ENCODE measurements at regions not wholly inside any gene's neighbourhood (a gene's known extent, or its start where the extent isn't known, plus 50 kb on each side); places are given as distances from the start of the nearest gene placed in this dataset.
"Not testable (repeated sequence)": the region's sequence is repeated elsewhere in the genome, so short reads cannot be mapped to it uniquely, and the experiment has no call there.

DNA sequence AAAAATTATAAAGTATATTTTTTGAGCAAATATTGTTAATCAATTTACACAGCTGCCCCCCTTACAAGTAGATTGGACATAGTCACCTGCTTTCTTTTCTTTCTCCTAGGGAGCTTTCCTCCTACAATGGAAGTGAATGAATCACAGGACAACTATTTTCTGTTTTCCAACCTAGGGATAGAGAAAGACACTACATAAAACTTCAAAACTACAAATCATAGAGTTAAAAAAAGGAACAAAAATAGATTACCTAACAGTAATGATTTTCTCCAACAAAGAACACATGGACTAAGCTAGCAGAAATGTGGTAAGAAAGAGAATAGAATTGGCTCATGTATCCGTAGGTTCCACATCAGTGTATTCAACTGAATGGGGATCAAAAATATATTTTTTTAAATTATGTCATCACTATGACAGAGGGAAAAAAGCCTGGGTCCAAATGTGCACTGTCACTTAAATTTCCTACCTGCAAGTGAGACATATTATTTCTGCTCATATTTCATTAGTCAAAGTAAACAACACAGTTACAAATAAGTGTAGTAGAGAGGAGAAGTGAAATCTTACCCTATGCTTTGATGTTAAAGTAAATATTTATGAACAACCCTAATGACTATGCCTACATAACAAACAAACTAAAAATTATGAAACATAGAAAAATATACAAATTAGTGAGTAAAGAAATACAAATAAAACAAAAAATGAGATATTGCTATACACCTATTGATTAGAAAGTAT lies 756.7 kb downstream of the SOCS6 start:
- no peak for DNase-seq

- DNase-seq, result no peak
These were observed 751.3 kb downstream of the SOCS6 start for GRCh38 chr18:71040161-71040560.

GRCh38 chr18:71038196-71038595 lies 749.4 kb downstream of the SOCS6 start:
- DNase-seq, result no peak

- no peak for DNase-seq
These were observed 747.9 kb downstream of the SOCS6 start for GRCh38 chr18:71036783-71037182.

GRCh38 chr18:71031296-71032191 lies 742.7 kb downstream of the SOCS6 start:
- not testable (repeated sequence) for DNase-seq

DNA sequence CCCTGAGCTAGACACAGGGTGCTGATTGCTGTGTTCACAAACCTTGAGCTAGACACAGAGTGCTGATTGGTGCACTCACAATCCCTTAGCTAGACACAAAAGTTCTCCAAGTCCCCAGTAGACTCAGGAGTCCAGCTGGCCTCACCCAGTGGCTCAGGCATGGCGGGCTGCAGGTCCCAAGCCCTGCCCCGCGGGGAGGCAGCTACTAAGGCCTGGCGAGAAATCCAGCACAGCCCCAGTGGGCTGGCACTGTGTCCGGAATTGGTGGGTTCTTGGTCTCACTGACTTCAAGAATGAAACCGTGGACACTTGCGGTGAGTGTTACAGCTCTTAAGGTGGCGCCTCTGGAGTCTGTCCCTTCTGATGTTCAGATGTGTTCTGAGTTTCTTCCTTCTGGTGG lies 741.2 kb downstream of the SOCS6 start:
- not testable (repeated sequence) for DNase-seq

GRCh38 chr18:71028285-71028762 lies 739.5 kb downstream of the SOCS6 start:
- DNase-seq, result no peak

GRCh38 chr18:71027531-71027930 lies 738.7 kb downstream of the SOCS6 start:
- DNase-seq, result no peak

DNA sequence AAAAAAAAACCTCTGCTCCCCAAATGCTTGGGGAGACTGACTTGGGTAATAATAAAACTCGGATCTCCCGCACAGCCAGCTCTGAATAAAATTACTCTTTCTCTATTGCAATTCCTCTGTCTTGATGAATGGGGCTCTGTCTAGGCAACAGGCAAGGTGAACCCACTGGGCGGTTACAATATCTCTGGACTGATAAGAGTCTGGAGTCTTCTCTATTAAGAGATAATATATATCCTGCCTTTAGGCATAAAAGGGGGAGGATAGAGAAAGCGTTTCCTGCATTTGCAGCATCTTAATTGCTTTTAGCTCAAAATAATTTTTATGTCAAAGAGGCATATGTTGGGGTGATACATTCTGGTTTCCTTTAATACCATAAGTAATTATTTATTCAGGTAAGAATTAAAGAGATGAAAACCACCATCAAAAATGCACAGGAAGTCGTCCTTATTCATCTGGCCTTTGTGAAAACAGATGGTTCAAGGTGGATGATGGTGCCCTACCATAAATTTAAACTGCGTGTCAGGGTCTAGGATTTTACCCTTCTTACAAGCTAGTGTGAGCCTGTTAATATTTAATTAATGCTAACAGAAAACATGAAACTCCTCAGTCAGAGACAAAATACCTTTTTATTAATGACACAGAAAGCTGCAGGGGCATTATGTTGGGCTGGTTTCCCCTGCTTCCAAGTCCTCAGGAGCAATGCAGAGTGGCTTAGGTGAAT lies 736.8 kb downstream of the SOCS6 start:
- no peak for DNase-seq

GRCh38 chr18:71022389-71022788 lies 733.5 kb downstream of the SOCS6 start:
- no peak for DNase-seq

GRCh38 chr18:71021030-71021362 lies 732.2 kb downstream of the SOCS6 start:
- DNase-seq, result no peak

- DNase-seq, result no peak
These were observed 731.6 kb downstream of the SOCS6 start for GRCh38 chr18:71020342-71021029.

DNA sequence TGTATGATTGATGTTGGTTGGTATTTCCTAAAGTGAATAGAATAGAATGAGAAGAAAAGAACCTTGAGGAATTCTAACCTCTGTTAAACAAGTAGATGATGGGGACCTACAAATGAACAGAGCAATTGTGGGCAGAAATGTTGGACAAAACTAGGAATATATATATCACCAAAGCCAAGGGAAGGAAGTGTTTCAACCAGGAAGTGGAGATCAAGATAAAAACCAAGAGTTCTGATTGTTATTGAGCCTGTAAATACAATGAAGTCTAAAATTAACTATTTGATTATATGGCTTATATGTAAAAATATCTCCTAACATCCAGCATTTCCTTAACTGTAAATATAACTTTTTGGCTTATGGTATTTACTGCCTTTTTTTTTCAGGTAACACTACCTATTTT lies 730.0 kb downstream of the SOCS6 start:
- DNase-seq, result no peak

DNA sequence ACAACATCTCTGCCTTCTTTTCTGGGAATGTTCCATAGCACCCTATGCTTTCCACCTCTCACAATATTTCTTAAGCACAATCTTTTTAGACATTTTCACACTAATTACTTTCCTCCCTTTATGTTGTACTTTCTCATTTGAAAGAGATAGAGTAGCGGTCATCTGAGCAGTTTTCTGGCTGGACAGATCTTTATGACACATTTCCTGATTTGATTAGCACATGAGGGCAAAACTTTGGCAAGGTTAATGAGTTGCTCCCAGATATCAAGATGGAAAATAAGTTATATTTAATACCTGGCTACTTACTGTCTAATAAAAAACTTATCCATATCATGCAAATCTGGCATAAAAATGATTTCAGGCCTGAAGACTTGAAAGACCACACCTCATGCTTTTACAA lies 723.9 kb downstream of the SOCS6 start:
- no peak for DNase-seq

DNA sequence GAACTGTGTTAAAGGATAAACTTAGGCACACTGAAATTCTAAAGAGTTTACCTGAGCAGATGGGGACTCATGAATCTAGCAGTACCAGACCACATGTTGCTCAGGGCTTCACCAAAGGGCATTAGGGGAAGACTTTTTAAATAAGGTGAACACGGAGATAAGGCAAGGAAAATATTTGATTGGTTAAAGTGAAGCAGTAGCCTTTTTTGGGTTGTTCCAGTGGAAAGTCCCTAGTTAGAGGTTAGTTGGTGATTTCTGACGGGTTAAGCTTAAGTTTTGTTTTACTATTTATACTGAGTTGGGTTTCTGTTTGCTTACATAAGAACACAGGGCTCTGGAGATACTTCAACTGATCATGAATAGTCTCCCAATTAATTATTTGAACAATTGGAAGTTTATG lies 722.5 kb downstream of the SOCS6 start:
- DNase-seq, result no peak

GRCh38 chr18:71008257-71008656 lies 719.4 kb downstream of the SOCS6 start:
- DNase-seq, result no peak

GRCh38 chr18:71001597-71001996 lies 712.8 kb downstream of the SOCS6 start:
- no peak for DNase-seq

DNA sequence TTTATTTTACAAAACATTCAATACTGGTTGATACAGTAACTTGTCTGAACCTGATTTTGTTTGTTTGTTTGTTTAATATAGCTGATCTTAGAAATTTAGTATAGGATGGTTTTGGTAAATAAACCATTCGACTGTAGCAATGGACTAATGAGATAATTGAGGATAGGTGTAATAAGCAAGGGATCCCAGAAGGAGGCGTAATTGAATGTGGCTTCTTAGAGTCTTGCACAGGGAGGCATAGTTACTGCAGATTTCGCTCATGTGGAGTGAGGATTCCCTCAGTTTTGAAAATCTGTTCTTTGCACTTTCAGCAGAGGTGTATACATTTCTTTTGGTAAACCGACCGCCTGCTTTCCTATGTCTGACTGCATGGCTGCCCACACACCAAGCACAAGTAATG lies 709.6 kb downstream of the SOCS6 start:
- no peak for DNase-seq

DNA sequence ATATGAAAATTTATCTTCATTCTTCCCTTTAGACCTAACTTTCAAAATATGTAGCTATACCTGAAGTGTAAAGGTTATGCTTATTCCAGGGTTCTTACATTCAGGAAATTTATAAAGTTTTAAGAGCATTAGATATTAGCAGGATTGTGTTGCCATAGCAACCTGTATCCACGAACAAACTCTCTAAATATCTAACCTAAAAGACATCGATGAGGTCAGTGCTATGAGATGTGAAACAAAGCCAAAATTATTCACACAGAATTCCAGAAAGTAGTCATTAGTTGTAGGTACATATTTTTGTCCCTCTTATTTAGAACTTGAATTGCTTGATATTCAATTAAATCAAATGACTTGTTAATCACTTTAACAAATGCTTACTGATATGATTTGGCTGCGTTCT lies 705.3 kb downstream of the SOCS6 start:
- DNase-seq, result no peak

DNA sequence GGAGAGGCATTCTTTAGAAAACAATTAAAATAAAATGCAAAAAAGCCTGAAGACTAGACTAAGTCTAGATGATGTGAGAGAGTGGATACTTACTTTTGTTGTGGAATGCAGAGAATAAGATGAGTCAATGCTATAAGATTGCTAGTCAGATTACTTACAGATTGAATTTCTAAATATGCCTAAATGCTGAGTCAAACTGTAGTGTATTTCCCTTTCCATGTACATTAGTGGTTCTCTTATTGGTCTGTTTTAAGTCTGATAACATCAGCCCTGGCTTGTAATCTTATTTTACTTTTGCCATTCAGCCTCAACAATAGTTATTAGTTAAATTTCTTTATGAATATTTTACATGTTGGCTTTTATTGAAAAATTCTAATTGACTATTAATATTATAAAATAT lies 702.7 kb downstream of the SOCS6 start:
- no peak for DNase-seq

DNA sequence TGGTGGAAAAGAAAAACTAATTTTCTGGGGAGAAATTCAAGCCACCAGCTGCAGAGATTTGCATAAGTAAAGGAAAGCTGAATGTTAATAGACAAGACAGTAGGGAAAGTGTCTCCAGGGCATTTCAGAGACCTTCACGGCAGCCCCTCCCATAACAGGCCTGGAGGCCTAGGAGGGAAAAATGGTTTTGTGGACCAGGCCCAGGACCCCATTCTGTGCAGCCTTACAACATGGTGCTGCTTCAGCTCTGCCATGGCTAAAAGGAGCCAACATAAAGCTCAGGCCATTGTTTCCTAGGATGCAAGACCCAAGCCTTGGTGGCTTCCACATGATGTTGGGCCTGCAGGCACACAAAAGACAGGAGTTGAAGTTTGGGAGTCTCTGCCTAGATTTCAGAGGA lies 697.1 kb downstream of the SOCS6 start:
- no peak for DNase-seq

- DNase-seq, result no peak
These were observed 693.4 kb downstream of the SOCS6 start for GRCh38 chr18:70982292-70982691.

All from activated CD4-positive, alpha-beta T cell treated with anti-CD3 and anti-CD28 coated beads for 4 hours (primary cell).